K562 (cell line): ENCODE measurements at regions not wholly inside any gene's neighbourhood (a gene's known extent, or its start where the extent isn't known, plus 50 kb on each side); places are given as distances from the start of the nearest gene placed in this dataset.

Source experiments
- ATAC-seq: fragments of 200-7000 bp; cut with Tn5 transposase; 3 replicates; pipeline ENCODE4 v1.9.1; 2020; ENCODE audit warnings: moderate library complexity
- BruUV-seq: library from RNA; stranded (reverse); fragments of 400-500 nt; replicated peaks from 2 replicates; lab custom pipeline; 2021; lab: Mats Ljungman, UMichigan
- CTCF ChIA-PET: fragments of 300-600 bp; formaldehyde crosslinking; extraction: SDS; loops from one replicate; lab custom pipeline; 2021; ENCODE audit warnings: low intra/inter-chr PET ratio; lab: Yijun Ruan, JAX
- POLR2A ChIA-PET: fragments of 300-600, 350-650 bp; sonication (Branson Sonifier 250); formaldehyde crosslinking; extraction: SDS; loops from one replicate; lab custom pipeline; 2021; ENCODE audit warnings: antibody characterized with exemption, inconsistent platforms; lab: Yijun Ruan, JAX
- DNase-seq, 4 experiments: peaks; one replicate each; pipeline versions ENCODE4 v3.0.0 to v3.0.0-alpha.2; 2011 to 2018; ENCODE audit warnings: low spot score in 3 of 4, mixed read lengths in 3 of 4; ENCODE audit errors: extremely low read depth in 1 of 4
- FAIRE-seq: peaks from 2 replicates; lab custom pipeline; 2011; peaks lifted over from hg19 to GRCh38; lab: Jason Lieb, UNC
- H2AFZ ChIP-seq: 2 replicates; pipeline ENCODE4 v1.6.0; 2011; ENCODE audit warnings: low read depth, low read length, control low read depth, inconsistent platforms
- H3K27ac ChIP-seq: fragments of 200-600 bp; 3 replicates; pipeline ENCODE4 v1.8.0; 2011; ENCODE audit warnings: low read depth, mild to moderate bottlenecking, control low read depth, inconsistent platforms, low read length, moderate library complexity, mixed read lengths; ENCODE audit errors: extremely low read depth
- H3K27me3 ChIP-seq, 2 experiments: fragments of 300-600 bp in 1 of 2; 2 replicates in 1 of 2; 3 replicates in 1 of 2; pipeline versions ENCODE4 v1.6.0 to v1.8.0; 2011; ENCODE audit warnings: inconsistent platforms in 2 of 2, low read length in 2 of 2, mild to moderate bottlenecking in 1 of 2, mixed read lengths in 1 of 2, moderate library complexity in 1 of 2; ENCODE audit not compliant: control insufficient read depth in 2 of 2, insufficient read depth in 2 of 2
- H3K36me3 ChIP-seq: fragments of 300-600 bp; 3 replicates; pipeline ENCODE4 v1.8.0; 2011; ENCODE audit warnings: mild to moderate bottlenecking, low read length, inconsistent platforms; ENCODE audit not compliant: control insufficient read depth, insufficient read depth
- H3K4me1 ChIP-seq, 2 experiments: fragments of 200-600 bp in 1 of 2; replicated peaks in 1 of 2; 2 replicates in 1 of 2; 3 replicates in 1 of 2; pipeline versions ENCODE4 v1.5.1 to v1.8.0; 2011; ENCODE audit warnings: inconsistent platforms in 2 of 2, low read length in 2 of 2, mild to moderate bottlenecking in 1 of 2, mixed read lengths in 1 of 2, moderate library complexity in 1 of 2; ENCODE audit not compliant: control insufficient read depth in 2 of 2, insufficient read depth in 2 of 2
- H3K4me2 ChIP-seq: 2 replicates; pipeline ENCODE4 v1.6.1; 2011; ENCODE audit warnings: low read length, control low read depth, inconsistent platforms, mixed read lengths; ENCODE audit not compliant: insufficient read depth
- H3K4me3 ChIP-seq: fragments of 200-600 bp; sonication (generic), shearing (Covaris generic); 2 replicates; pipeline ENCODE4 v1.5.1; 2016; ENCODE audit warnings: control low read depth, inconsistent platforms
- H3K79me2 ChIP-seq: fragments of 200-600 bp; 3 replicates; pipeline ENCODE4 v1.8.0; 2011; ENCODE audit warnings: low read length, inconsistent platforms; ENCODE audit not compliant: control insufficient read depth, insufficient read depth
- H3K9ac ChIP-seq, 2 experiments: 2 replicates each; pipeline versions ENCODE4 v1.6.0 to v1.6.1; 2011; ENCODE audit warnings: low read depth in 2 of 2, low read length in 2 of 2, control low read depth in 1 of 2, inconsistent platforms in 1 of 2, mild to moderate bottlenecking in 1 of 2, mixed read lengths in 1 of 2; ENCODE audit not compliant: insufficient read depth in 1 of 2
- H3K9me1 ChIP-seq: one replicate; pipeline ENCODE4 v1.6.0; 2011; ENCODE audit warnings: inconsistent platforms, mild to moderate bottlenecking, low read length, moderate library complexity; ENCODE audit not compliant: control insufficient read depth, insufficient read depth
- H3K9me3 ChIP-seq: replicated peaks from 2 replicates; pipeline ENCODE4 v1.5.1; 2011; ENCODE audit warnings: low read depth, low read length, inconsistent platforms; ENCODE audit not compliant: control insufficient read depth, insufficient read depth
- H4K20me1 ChIP-seq: replicated peaks from 2 replicates; pipeline ENCODE4 v1.6.1; 2011; ENCODE audit warnings: low read length, inconsistent platforms, mixed read lengths; ENCODE audit not compliant: control insufficient read depth, insufficient read depth
- BDP1 ChIP-seq: IDR thresholded peaks from 3 replicates; pipeline ENCODE4 v1.6.1; 2011; ENCODE audit not compliant: insufficient read length, insufficient read depth
- ELF1 ChIP-seq: fragments of 200-800 bp; sonication (Bioruptor generic); IDR thresholded peaks from 2 replicates; pipeline ENCODE4 v1.6.1; 2016; ENCODE audit warnings: missing genetic modification characterization, missing compliant biosample characterization
- FUS ChIP-seq: fragments of 200-400 bp; formaldehyde crosslinking; optimal IDR thresholded peaks from 2 replicates; pipeline ENCODE3; 2017; ENCODE audit warnings: low read depth, low read length
- HNRNPH1 ChIP-seq: fragments of 200-400 bp; formaldehyde crosslinking; optimal IDR thresholded peaks from 2 replicates; pipeline ENCODE3; 2017; ENCODE audit warnings: low read depth, mild to moderate bottlenecking, low read length, moderate library complexity
- ILK ChIP-seq: fragments of 450-650 bp; IDR thresholded peaks from 2 replicates; pipeline ENCODE4 v1.6.1; 2016; ENCODE audit warnings: missing genetic modification characterization, low read depth, mild to moderate bottlenecking, missing compliant biosample characterization, moderate library complexity, borderline replicate concordance
- MTA3 ChIP-seq: fragments of 450-650 bp; formaldehyde crosslinking; IDR thresholded peaks from 2 replicates; pipeline ENCODE4 v1.6.1; 2017; ENCODE audit warnings: mild to moderate bottlenecking, borderline replicate concordance
- PHB ChIP-seq: fragments of 250-450 bp; sonication (Bioruptor Pico); IDR thresholded peaks from 2 replicates; pipeline ENCODE4 v1.5.0; 2021
- PRMT5 ChIP-seq: sonication (generic); formaldehyde crosslinking; IDR thresholded peaks from 2 replicates; pipeline ENCODE4 v1.5.0; 2020; ENCODE audit warnings: missing genetic modification reagents
- RBM17 ChIP-seq: fragments of 200-400 bp; formaldehyde crosslinking; IDR thresholded peaks from 2 replicates; pipeline ENCODE4 v1.6.1; 2017; ENCODE audit warnings: low read depth, mild to moderate bottlenecking, low read length, borderline replicate concordance
- SMARCA4 ChIP-seq: fragments of 450-650 bp; IDR thresholded peaks from 2 replicates; pipeline ENCODE4 v1.6.1; 2016
- STAT5B ChIP-seq: fragments of 250-450 bp; sonication (Bioruptor Pico); IDR thresholded peaks from 2 replicates; pipeline ENCODE4 v1.8.0; 2021; ENCODE audit warnings: mild to moderate bottlenecking, inconsistent platforms
- TAF7 ChIP-seq: fragments of 450-650 bp; IDR thresholded peaks from 2 replicates; pipeline ENCODE4 v1.6.1; 2016; ENCODE audit warnings: missing genetic modification characterization, missing compliant biosample characterization
- ZBED1 ChIP-seq: IDR thresholded peaks from 2 replicates; pipeline ENCODE4 v1.6.1; 2014
- ZFPM2 ChIP-seq: fragments of 250-450 bp; sonication (Bioruptor Pico); IDR thresholded peaks from 2 replicates; pipeline ENCODE4 v1.5.1; 2022; ENCODE audit warnings: mild to moderate bottlenecking
- WGBS: fragments of 100-300 bp; shearing (Covaris generic); methylation state at CpG from one replicate; pipeline ENCODE4 v1.1.6; 2016; ENCODE audit warnings: low coverage, mixed read lengths; ENCODE audit not compliant: insufficient coverage; ENCODE audit errors: missing lambda C conversion rate; 5-methylcytosine and 5-hydroxymethylcytosine counted together
- in situ Hi-C: fragments of 300-500 bp; cut with MboI; formaldehyde crosslinking; loops from 4 replicates; pipeline ENCODE4 v1.15.0; 2018; ENCODE audit warnings: inconsistent platforms, mixed read lengths
- intact Hi-C: fragments of 100-400 bp; cut with micrococcal nuclease; formaldehyde crosslinking; loops from 2 replicates; pipeline ENCODE4 v1.14.2; 2022
- TF ChIP-seq, protein P1 (sequence below): fragments of 450-650 bp; formaldehyde crosslinking; IDR thresholded peaks from 2 replicates; pipeline ENCODE4 v1.4.0; 2020; ENCODE audit warnings: mild to moderate bottlenecking, moderate library complexity
- TF ChIP-seq, protein P2 (sequence below): fragments of 450-650 bp; IDR thresholded peaks from 2 replicates; pipeline ENCODE4 v1.6.1; 2016; ENCODE audit warnings: borderline replicate concordance

DNA sequence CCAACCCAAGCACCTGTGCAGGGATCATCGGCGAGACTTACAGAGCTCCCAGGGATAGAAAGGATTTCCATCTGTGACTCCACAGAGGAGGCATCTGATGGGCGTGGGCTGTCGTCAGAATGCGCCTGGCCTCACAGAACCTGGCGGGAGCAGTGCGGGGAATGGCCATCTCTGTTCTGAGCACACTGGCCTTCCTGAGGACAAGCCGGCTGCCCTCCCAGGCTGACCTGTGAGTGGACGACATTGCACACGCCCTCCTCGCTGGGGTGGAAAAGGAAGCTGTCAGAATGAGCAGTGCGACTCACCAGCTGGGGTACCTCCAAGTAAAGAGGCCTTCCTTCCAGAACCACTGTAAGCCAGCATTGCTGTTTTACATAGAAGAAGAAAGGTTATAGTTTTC lies 234.6 kb upstream of the PITRM1 start (continued):
- TF ChIP-seq FUS (no peak), TAF7 (no peak), BDP1 (no peak), PHB (CRISPR knock-in tag) (no peak), HNRNPH1 (no peak)
- TF ChIP-seq, protein P1, sequence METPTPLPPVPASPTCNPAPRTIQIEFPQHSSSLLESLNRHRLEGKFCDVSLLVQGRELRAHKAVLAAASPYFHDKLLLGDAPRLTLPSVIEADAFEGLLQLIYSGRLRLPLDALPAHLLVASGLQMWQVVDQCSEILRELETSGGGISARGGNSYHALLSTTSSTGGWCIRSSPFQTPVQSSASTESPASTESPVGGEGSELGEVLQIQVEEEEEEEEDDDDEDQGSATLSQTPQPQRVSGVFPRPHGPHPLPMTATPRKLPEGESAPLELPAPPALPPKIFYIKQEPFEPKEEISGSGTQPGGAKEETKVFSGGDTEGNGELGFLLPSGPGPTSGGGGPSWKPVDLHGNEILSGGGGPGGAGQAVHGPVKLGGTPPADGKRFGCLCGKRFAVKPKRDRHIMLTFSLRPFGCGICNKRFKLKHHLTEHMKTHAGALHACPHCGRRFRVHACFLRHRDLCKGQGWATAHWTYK (CRISPR knock-in tag): no peak

DNA sequence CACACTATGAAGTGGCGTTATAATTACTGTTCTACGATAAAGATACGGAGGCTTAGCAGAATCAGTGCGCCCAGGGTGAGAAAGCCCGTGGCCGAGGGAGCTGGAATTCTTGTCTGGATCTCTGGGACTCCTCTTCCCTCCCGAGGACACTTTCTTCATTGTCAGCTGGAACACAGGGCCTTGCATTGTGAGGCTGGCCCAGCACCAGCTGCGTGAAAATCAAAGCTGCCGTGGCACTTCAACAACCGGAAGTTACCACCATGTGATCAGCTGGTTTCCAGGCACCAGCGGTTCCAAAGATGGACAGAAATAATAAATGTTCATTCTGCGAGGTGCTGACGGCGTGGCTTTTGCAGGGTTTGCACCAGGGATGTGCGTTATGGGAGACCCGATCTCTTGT lies 234.0 kb upstream of the PITRM1 start:
- Histone ChIP-seq H3K36me3 (no peaks in the 10 kb centered on the region), H3K4me3 (no peak overlapping the region), H3K9ac (no peak overlapping the region), H3K4me1 (no peaks in the 10 kb centered on the region; a peak in 1 of 5 replicates), H3K9me3 (no peaks in the 10 kb centered on the region), H4K20me1 (no peaks in the 10 kb centered on the region), H3K9me1 (no peaks in the 10 kb centered on the region), H2AFZ (no peak overlapping the region), H3K79me2 (no peaks in the 10 kb centered on the region), H3K4me2 (no peak overlapping the region), H3K27ac (no peak overlapping the region), H3K27me3 (peaks cover 6 to 7% of the 10 kb centered on the region in 2 experiments; a peak in 4 of 5 replicates)
- in situ Hi-C loops (no loop called here), intact Hi-C loops (no loop called here)
- no peak for FAIRE-seq
- POLR2A ChIA-PET: no interaction called here
- no peak for DNase-seq
- no TSS peak for BruUV-seq
- 21% methylated on average over 9 of the region's 16 CpGs for WGBS
- no peak for TF ChIP-seq ZFPM2 (CRISPR knock-in tag)
- TF ChIP-seq ZBED1: no peak
- TF ChIP-seq PRMT5 (CRISPR knock-in tag): no peak
- TF ChIP-seq STAT5B: no peak
- TF ChIP-seq, protein P2, sequence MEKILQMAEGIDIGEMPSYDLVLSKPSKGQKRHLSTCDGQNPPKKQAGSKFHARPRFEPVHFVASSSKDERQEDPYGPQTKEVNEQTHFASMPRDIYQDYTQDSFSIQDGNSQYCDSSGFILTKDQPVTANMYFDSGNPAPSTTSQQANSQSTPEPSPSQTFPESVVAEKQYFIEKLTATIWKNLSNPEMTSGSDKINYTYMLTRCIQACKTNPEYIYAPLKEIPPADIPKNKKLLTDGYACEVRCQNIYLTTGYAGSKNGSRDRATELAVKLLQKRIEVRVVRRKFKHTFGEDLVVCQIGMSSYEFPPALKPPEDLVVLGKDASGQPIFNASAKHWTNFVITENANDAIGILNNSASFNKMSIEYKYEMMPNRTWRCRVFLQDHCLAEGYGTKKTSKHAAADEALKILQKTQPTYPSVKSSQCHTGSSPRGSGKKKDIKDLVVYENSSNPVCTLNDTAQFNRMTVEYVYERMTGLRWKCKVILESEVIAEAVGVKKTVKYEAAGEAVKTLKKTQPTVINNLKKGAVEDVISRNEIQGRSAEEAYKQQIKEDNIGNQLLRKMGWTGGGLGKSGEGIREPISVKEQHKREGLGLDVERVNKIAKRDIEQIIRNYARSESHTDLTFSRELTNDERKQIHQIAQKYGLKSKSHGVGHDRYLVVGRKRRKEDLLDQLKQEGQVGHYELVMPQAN: no peak
- TF ChIP-seq ILK (tag): no peak
- TF ChIP-seq SMARCA4: no peak
- no peak for TF ChIP-seq RBM17
- no peak for TF ChIP-seq MTA3
- no peak for TF ChIP-seq ELF1 (tag)
- TF ChIP-seq, all 486 proteins: peak for 0
- ATAC-seq: no peak
- CTCF ChIA-PET: no interaction called here
